SIG-M5 (cell line): ENCODE measurements at regions not wholly inside any gene's neighbourhood (a gene's known extent, or its start where the extent isn't known, plus 50 kb on each side); places are given as distances from the start of the nearest gene placed in this dataset.

ENCODE experiments used
- DNase-seq: peaks from one replicate; lab custom pipeline; 2025; lab: John Stamatoyannopoulos, UW

DNA sequence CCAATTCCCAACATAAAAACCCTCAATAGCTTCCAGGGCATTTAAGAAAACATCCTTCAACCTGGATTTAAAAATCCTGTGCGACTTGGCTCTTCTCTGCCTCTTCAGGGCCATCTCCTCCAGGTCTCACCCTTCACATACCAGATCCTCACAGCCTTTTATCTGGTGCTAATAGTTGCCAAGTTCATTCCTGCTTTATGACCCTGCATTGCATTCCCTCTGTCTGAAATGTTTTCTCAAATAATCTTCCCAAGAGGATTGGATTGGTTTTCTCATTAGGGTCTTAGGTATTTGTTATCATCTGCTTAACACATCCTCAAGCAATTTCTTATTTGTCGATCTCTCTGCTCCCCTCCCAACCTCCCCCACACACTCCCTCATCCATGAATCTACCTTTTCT lies 832.0 kb downstream of the GALC start:
- no peak for DNase-seq

DNA sequence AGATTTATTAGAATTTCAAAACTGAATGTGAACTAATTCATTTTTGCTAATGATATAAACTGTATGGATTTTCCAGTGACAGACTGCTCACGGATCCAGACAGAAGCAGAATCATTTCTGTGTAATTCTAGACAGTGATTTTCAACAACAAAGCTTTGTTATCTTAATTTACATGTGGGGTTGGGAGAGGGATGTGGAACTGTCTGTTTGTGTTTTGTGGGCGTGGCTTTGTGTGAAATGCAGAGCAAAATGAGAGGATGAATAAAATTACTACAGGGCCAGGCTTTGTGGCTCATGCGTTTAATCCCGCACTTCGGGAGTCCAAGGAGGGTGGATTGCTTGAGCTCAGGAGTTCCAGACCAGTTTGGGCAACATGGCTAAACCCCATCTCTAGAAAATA lies 834.7 kb downstream of the GALC start:
- no peak for DNase-seq

DNA sequence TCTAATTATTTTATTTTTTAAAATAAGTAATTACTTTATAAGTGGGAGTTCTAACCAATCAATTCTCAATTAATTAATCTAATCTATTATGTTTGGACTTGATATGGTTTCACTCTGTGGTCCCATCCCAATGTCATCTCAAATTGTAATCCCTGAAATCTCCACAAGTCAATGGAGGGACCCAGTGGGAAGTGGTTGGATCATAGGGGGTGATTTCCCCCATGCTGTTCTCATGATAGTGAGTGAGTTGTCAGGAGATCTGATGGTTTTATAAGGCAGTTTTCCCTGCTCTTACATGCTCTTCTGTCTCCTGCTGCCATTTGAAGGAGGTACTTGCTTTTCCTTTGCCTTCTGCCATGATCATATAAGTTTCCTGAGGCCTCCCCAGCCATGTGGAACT lies 836.1 kb downstream of the GALC start:
- DNase-seq, result no peak

DNA sequence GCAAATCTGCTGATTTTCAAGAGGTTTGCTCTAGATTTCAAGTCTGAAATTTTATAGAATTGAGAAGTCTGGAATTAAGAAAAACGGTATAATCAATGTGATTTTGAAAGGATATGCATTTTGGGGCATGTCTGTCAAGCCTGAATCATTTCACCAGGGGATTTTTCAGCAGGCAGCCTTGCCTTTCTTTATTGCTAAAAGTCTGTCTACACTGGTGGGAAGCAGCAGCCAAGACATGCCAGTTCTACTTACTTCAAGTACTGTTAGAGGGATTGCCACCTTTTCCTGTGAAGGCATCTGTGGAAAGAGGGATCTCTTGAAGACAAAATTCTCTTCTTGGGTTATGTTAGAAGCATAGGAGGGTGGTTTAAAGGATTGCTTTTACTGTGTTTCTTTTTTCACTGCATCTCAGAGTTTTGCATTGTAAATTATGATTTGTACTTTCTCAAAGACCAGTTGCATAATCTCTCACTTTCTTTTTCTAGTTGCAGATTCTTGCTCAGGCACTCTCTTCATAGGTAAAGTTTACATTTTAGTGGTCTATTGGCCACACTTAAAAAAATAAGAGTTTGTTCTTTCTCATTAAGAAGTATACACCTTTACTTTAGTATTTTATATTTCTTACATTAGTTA lies 837.0 kb downstream of the GALC start:
- DNase-seq, result no peak

DNA sequence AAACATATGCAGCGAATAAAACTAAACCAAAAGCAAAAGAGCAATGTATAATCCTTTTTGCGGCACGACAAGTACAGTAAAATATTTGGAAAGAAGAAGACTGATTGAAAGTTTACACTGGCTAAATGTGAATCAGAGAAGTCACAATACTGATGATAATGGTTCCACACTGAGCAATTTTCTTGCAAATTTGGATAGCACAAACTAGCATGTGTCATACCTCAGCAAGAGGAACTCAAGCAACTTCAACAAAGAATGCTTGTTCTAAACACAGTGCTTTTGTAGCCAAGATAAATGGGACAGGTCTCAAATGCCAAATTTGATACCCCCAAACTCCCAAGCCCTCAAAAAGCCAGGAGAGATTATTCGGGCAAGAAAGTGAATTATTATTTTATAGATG lies 839.1 kb downstream of the GALC start:
- DNase-seq, result no peak

DNA sequence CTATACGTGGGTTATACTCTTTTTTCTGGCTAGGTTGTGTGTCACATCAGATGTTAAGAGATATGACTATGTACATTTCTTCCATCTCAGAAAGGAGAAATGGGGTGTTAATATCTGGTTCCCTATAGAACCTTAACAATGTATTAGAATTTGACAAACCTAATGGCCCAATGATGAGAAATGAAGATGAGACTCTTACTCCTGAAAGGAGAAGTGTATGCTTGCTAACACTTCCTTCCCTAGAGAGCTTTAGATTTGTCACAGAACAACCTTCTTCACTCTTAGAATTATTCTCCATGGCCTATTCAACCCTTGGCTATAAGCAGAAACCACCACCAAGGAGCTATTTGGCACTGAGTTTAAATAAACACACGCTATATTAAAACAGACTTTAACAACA lies 839.6 kb downstream of the GALC start:
- DNase-seq, result no peak

DNA sequence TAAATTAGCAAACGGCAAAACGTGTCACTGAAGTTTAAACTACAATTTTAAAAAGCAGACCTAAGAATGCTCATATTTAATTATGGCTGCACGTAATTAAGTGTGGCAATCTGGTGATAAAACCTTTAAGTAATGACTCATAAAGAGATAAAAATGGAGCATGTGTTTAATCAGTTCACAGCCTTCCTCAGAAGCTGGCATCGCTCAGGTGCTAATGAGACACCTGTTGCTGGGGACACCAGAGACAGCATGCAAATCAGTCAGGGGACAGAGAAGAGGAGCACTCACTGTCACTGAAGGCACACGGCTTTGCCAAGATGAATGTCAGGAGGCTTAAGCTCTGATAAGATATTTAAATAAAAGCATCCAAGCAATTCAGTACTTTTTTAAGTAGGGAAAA lies 840.3 kb downstream of the GALC start:
- no peak for DNase-seq

GRCh38 chr14:87149583-87150354 lies 843.2 kb downstream of the GALC start:
- DNase-seq, result no peak

GRCh38 chr14:87148655-87149054 lies 844.3 kb downstream of the GALC start:
- no peak for DNase-seq

GRCh38 chr14:87142551-87143211 lies 850.3 kb downstream of the GALC start:
- DNase-seq, result no peak

DNA sequence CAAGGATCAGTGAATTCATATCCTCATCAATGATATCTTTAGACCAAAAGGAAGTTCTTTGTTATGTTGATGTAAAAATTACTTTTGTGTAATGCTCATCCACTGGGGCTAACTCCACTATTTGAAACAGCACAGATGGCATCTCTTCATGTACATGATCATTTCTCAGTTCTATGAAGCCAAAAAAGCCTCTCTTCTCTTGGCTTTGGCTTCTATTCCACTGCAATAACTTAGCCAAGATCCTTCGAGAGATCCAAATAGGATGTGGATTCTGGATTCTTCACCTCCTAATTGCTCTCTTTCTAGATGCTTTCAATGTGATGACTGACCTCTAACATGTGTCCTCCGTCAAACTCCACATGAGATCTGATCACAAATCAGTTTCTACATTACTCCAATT lies 851.2 kb downstream of the GALC start:
- no peak for DNase-seq

GRCh38 chr14:87139299-87139698 lies 853.7 kb downstream of the GALC start:
- DNase-seq, result no peak

GRCh38 chr14:87133073-87133801 lies 859.7 kb downstream of the GALC start:
- no peak for DNase-seq

DNA sequence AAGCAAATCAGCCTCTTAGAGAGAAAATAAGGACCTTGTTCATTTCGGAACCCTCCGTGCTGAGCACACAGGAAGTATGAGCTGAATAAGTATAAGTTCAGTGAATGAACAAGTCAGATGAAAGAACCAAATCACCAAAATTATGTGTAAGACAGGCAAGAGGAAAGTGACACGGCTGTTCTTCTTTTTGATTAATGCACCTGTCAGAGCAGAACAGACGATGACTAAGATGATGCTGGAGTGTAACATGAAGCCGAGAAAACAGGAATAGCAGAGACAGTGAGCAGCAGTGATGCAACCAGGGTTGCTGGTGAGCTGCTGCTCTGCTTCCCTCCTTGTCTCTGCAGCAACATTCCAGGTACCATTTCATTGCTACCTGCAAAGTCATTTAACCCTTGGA lies 861.1 kb downstream of the GALC start:
- DNase-seq, result no peak

DNA sequence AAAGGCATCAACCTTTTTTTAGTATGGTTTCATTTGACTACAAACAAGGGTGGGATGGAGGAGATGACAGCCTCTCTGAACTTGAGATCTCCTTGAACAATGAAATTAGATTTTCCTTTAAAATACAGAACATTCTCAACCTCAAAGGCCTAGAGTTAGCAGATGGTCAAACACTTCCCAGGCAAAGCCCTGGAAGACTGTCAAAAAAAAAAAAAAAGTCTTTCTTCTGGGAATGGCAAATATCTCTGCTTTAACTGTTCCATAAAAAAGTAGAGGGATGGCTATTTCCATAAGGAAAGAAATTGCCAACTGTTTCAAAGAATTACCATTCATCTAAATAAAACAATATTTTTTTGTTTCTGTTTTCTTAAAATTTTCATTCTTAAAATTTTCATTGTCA lies 870.8 kb downstream of the GALC start:
- DNase-seq, result no peak

GRCh38 chr14:87121716-87122115 lies 871.3 kb downstream of the GALC start:
- no peak for DNase-seq

DNA sequence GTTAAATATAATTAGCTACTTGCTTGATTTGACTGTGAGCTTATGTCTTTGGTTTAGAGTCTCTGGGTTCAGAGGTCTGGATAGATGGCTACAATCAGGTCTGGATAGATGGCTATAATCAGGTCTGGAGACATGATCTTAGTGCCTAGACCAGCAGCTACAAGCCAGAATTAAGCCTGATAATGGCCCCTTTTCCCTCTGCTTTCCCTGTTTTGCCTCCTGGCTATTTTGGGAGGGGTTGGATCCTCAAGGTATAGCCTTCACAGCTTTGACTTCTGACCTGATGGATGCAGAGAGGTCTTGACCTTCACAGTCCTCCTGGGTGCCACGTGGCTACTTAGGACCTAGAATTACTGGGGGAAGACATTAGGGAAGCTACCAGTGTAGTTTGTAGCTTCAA lies 877.7 kb downstream of the GALC start:
- DNase-seq, result no peak

- no peak for DNase-seq
These were observed 879.7 kb downstream of the GALC start for GRCh38 chr14:87113286-87113685.

DNA sequence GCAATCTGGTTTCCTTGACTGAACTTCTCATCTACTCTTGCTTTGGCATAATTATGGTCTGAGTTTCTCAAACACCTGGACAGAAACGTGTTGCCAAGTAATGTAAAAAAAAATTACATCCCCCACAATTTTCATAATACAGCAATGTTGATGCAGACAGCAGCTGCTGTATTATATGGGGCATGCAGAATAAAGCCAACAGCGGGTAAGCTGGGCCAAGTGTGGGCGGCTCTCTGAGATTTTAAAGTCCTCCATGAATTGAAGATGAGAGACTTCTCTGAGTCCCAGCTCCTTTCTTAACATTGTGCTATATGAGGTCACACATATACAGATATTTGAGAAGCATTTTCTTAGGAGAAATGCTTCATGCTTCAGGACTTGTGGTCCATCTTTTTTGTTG lies 881.2 kb downstream of the GALC start:
- no peak for DNase-seq

DNA sequence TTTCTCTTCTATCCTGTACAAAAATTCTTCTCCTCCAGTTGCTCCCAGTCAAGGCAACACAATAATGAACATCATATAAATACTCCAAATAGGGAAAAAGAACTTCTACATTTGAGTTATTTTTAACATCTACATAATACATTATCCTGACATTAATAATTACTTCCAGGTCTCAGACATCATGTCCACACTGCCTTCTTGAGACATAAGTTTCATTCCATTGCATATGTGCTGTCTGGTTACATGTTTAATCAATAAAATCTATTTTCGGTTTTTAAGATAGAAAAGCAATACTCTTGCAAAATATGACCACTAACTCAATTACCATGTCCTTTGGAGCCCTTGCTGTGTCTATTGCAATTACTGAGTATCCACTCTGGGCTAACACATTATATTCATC lies 881.9 kb downstream of the GALC start:
- DNase-seq, result no peak

DNA sequence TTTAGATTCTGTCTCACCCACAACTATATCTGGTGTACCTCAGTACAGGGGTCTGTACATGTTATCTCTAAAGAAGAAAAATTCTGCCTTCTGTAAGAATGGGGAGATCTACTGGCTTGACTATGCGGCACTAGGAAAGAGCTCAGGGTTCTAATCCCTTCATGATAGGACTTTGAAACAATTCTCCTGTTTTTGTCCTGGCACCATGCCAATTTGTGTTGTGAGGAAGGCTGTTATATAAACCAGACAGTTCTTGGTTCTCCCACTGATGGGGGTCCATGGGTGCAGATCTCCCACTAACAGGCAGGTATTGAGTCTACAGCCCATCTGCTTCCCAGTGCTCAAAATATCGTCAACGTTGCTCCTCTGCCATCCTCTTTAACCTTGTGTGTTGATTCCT lies 883.7 kb downstream of the GALC start:
- DNase-seq, result no peak

DNA sequence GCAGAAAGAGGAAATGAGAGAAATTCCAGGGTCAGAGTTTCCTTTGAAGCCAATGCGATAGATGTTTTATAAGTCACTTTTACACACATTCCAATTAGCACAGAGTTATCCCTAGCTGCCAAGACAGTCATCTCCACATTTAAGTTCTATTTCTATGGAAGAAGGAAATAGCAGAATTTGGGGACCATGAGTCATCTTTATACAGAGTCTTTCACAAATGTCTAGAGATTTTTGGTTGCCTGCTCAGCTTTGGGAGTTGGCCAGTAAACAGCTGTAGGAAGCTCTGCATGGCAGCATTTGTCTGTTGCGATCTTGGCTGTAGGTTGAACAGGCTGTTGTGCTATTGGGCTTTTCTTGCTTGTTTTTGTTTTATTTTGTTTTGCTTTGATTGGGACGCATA lies 884.3 kb downstream of the GALC start:
- no peak for DNase-seq
